Prostate gland (tissue), 2 donors: ENCODE measurements at regions not wholly inside any gene's neighbourhood (a gene's known extent, or its start where the extent isn't known, plus 50 kb on each side); places are given as distances from the start of the nearest gene placed in this dataset.

Source experiments
- POLR2A ChIP-seq: fragments of 450-650 bp; IDR thresholded peaks from one replicate; pipeline ENCODE4 v1.6.1; 2016; ENCODE audit warnings: antibody characterized with exemption, mild to moderate bottlenecking
- TF ChIP-seq, protein P1 (sequence below), 4 experiments: fragments of 200-600 bp in 2 of 4; fragments of 450-650 bp in 2 of 4; sonication (generic) in 2 of 4; IDR thresholded peaks; 1 replicate in 3 of 4; 2 replicates in 1 of 4; pipeline ENCODE4 v1.5.1; 2016 to 2019; ENCODE audit warnings: antibody characterized with exemption in 4 of 4, mild to moderate bottlenecking in 2 of 4, moderate library complexity in 2 of 4

DNA sequence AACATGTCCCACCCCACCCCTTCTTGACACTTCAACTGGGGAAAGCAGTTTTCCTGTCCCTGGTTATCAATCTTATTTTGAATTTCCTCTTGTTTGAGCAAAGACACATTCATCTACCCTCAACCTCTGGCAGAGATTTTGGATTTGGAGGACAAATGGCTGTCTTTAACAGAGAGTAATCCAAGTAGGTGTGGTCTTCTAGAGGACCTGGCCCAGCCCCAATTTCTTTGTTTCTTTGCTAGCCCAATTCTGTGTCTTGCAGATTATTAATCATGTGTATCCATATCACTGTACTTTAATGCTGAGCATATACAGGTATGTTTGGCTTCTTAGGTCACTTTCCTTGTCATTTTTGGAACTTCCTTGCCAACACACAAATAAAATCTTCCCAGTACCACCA is 58.8 kb upstream of the ADCY1 start:
- TF ChIP-seq, protein P1, sequence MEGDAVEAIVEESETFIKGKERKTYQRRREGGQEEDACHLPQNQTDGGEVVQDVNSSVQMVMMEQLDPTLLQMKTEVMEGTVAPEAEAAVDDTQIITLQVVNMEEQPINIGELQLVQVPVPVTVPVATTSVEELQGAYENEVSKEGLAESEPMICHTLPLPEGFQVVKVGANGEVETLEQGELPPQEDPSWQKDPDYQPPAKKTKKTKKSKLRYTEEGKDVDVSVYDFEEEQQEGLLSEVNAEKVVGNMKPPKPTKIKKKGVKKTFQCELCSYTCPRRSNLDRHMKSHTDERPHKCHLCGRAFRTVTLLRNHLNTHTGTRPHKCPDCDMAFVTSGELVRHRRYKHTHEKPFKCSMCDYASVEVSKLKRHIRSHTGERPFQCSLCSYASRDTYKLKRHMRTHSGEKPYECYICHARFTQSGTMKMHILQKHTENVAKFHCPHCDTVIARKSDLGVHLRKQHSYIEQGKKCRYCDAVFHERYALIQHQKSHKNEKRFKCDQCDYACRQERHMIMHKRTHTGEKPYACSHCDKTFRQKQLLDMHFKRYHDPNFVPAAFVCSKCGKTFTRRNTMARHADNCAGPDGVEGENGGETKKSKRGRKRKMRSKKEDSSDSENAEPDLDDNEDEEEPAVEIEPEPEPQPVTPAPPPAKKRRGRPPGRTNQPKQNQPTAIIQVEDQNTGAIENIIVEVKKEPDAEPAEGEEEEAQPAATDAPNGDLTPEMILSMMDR (IDR thresholded peaks at IDR 0.05), result no peak
- no peak for TF ChIP-seq POLR2A
